ENCODE measurements at regions not wholly inside any gene's neighbourhood (a gene's known extent, or its start where the extent isn't known, plus 50 kb on each side); places are given as distances from the start of the nearest gene placed in this dataset.

DNA sequence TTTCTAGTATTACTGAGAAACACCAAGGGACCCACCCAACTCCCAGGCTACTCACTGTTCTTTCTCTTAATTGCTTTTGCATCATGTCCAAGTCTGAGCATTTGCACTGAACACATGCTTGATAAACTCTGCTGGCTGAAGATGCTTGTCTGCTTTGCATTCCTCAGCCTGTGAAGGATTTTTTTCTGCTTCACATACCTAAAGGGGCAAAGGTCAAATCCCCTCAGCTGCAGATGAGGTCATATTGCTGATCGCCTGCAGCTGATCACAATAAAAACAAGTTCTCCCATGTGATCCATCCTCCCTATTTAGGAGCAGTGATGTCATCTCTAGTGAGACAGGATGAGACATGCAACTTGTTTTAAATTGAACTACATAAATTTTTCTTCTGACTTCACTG lies 84.6 kb upstream of the DCBLD2 start:
- H3K4me3 Mint-ChIP-seq, result no peak overlapping the region
- peaks cover 2% of the 10 kb centered on the region for H3K27me3 Mint-ChIP-seq
- no peak for DNase-seq
- no peaks in the 10 kb centered on the region for H3K36me3 Mint-ChIP-seq (ENCODE audit: low read depth)
- no peak overlapping the region for H3K27ac Mint-ChIP-seq
- peaks cover 2% of the 10 kb centered on the region for H3K4me1 Mint-ChIP-seq
- ChIA-PET POLR2A (no interaction called here), CTCF (no interaction called here)
- H3K9me3 Mint-ChIP-seq, result no peaks in the 10 kb centered on the region

DNA sequence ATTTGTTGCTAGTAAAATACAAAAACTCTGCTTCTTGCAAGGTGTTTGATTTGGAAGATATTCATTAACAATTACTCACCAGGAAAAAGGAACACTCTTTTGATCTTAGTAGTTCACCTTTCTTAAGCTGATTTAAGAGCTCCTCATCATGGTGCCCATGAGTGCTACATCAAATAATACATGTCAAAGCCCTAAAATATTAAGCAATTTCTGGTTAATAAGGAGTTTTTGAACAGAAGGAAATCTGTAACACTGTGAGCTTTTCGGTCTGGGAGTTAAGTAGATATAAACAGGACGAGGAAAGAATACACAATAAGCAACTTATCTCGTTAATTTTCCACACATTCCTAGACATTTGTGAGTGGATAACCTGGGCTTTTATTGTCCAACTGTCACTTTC lies 83.9 kb upstream of the DCBLD2 start:
- peaks cover 2% of the 10 kb centered on the region for H3K27me3 Mint-ChIP-seq
- peaks cover 5% of the 10 kb centered on the region for H3K4me1 Mint-ChIP-seq
- DNase-seq, result no peak
- CTCF ChIA-PET, result no interaction called here
- H3K4me3 Mint-ChIP-seq, result no peak overlapping the region
- no peaks in the 10 kb centered on the region for H3K9me3 Mint-ChIP-seq
- H3K36me3 Mint-ChIP-seq (ENCODE audit: low read depth), result no peaks in the 10 kb centered on the region
- POLR2A ChIA-PET, result no interaction called here
- no peak overlapping the region for H3K27ac Mint-ChIP-seq

DNA sequence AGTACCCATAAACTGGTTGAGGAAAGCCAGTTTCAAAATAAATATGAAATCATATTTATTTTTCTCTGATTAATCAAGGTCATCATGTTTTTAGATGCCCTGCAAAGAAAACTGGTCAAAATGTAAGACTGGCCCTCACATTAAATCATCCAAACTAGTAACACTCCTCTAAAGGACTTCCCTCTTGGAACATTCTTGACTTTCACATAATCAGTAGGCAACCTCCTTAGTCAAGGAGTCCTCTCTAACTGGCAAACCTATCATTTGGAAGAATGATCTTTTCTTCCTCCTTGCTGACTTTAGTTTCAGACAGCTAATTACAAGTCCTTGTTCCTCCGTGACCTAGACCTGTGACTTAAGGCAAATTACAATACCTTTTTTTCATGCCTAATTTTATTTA lies 82.5 kb upstream of the DCBLD2 start:
- Mint-ChIP-seq H3K4me3 (no peak overlapping the region), H3K36me3 (ENCODE audit: low read depth) (no peaks in the 10 kb centered on the region), H3K27ac (no peak overlapping the region), H3K4me1 (peaks cover 5% of the 10 kb centered on the region), H3K9me3 (no peaks in the 10 kb centered on the region), H3K27me3 (peaks cover 2% of the 10 kb centered on the region)
- ChIA-PET CTCF (no interaction called here), POLR2A (no interaction called here)
- no peak for DNase-seq

GRCh38 chr3:98982351-98982750 lies 80.9 kb upstream of the DCBLD2 start:
- ChIA-PET POLR2A (no interaction called here), CTCF (no interaction called here)
- no peaks in the 10 kb centered on the region for H3K9me3 Mint-ChIP-seq
- H3K27me3 Mint-ChIP-seq, result peaks cover 2% of the 10 kb centered on the region
- H3K27ac Mint-ChIP-seq, result no peak overlapping the region
- no peak for DNase-seq
- peaks cover 11% of the 10 kb centered on the region for H3K4me1 Mint-ChIP-seq
- H3K36me3 Mint-ChIP-seq (ENCODE audit: low read depth), result no peaks in the 10 kb centered on the region
- no peak overlapping the region for H3K4me3 Mint-ChIP-seq

- Mint-ChIP-seq H3K36me3 (ENCODE audit: low read depth) (no peaks in the 10 kb centered on the region), H3K4me1 (peaks cover 13% of the 10 kb centered on the region), H3K4me3 (no peak overlapping the region), H3K9me3 (no peaks in the 10 kb centered on the region), H3K27me3 (peaks cover 2% of the 10 kb centered on the region), H3K27ac (no peak overlapping the region)
- POLR2A ChIA-PET, result interaction anchor here (0.6 kb wide), 1 partner anchor 1026 kb away, joined by 3 read pairs; no protein-coding TSS in a partner anchor
- CTCF ChIA-PET, result no interaction called here
- no peak for DNase-seq
Measured at GRCh38 chr3:98980915-98981596, 79.6 kb upstream of the DCBLD2 start.

- H3K4me3 Mint-ChIP-seq, result no peak overlapping the region
- no peaks in the 10 kb centered on the region for H3K36me3 Mint-ChIP-seq (ENCODE audit: low read depth)
- ChIA-PET POLR2A (no interaction called here), CTCF (no interaction called here)
- H3K27me3 Mint-ChIP-seq, result peaks cover 2% of the 10 kb centered on the region
- no peak for DNase-seq
- no peaks in the 10 kb centered on the region for H3K9me3 Mint-ChIP-seq
- H3K4me1 Mint-ChIP-seq, result peaks cover 13% of the 10 kb centered on the region
- no peak overlapping the region for H3K27ac Mint-ChIP-seq
Measured at GRCh38 chr3:98979296-98979695, 77.8 kb upstream of the DCBLD2 start.

GRCh38 chr3:98978068-98978811 lies 76.7 kb upstream of the DCBLD2 start:
- Mint-ChIP-seq H3K27ac (no peak overlapping the region), H3K4me1 (peaks cover 13% of the 10 kb centered on the region), H3K9me3 (no peaks in the 10 kb centered on the region), H3K4me3 (no peak overlapping the region), H3K36me3 (ENCODE audit: low read depth) (no peaks in the 10 kb centered on the region), H3K27me3 (peaks cover 2% of the 10 kb centered on the region)
- POLR2A ChIA-PET, result no interaction called here
- DNase-seq, result no peak
- CTCF ChIA-PET, result no interaction called here

DNA sequence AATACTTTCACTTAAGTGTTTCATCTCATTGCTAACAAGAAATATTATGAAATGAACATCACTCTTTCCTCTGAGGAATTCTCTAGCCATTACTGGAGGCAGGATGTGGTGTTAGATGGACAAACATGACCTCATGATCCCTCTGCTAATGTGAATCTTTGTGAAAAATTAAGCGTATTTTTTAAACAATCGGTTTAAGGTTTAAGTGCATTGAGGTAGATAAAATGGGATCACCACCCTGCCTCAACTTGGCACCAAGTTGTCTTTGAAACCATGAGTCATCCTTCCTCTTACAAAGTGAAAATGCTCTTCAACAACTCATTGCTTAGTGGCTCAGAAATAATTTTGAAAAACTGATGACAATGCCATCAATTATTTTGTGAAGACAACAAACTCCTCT lies 76.0 kb upstream of the DCBLD2 start:
- POLR2A ChIA-PET, result no interaction called here
- CTCF ChIA-PET, result no interaction called here
- Mint-ChIP-seq H3K9me3 (peaks cover 4% of the 10 kb centered on the region), H3K27ac (no peak overlapping the region), H3K36me3 (ENCODE audit: low read depth) (no peaks in the 10 kb centered on the region), H3K27me3 (no peaks in the 10 kb centered on the region), H3K4me1 (peaks cover 13% of the 10 kb centered on the region), H3K4me3 (no peak overlapping the region)
- no peak for DNase-seq

GRCh38 chr3:98974442-98974841 lies 72.9 kb upstream of the DCBLD2 start:
- no peak overlapping the region for H3K27ac Mint-ChIP-seq
- no peaks in the 10 kb centered on the region for H3K27me3 Mint-ChIP-seq
- no peak for DNase-seq
- peaks cover 8% of the 10 kb centered on the region for H3K4me1 Mint-ChIP-seq
- POLR2A ChIA-PET, result no interaction called here
- H3K9me3 Mint-ChIP-seq, result peaks cover 4% of the 10 kb centered on the region
- H3K36me3 Mint-ChIP-seq (ENCODE audit: low read depth), result no peaks in the 10 kb centered on the region
- H3K4me3 Mint-ChIP-seq, result no peak overlapping the region
- CTCF ChIA-PET, result no interaction called here

DNA sequence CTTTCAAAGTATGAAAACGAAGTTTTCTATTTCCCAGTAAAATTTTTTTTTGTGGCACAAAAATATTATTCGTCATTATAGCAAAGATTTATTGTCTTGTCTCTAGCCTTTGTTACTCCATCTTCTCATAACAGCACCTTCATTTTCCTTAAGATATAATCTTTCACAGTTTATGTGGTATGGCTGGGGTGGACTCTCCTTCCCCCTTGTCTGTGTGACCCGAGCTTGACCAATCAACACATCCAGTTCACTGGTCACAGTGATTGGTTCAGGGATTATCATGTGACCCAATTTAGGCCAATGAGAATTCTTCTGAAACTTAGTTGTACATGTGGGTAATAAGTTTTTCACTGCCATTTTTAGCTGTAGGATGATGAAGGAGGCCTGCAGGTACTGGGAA lies 71.2 kb upstream of the DCBLD2 start:
- H3K36me3 Mint-ChIP-seq (ENCODE audit: low read depth), result no peaks in the 10 kb centered on the region

DNA sequence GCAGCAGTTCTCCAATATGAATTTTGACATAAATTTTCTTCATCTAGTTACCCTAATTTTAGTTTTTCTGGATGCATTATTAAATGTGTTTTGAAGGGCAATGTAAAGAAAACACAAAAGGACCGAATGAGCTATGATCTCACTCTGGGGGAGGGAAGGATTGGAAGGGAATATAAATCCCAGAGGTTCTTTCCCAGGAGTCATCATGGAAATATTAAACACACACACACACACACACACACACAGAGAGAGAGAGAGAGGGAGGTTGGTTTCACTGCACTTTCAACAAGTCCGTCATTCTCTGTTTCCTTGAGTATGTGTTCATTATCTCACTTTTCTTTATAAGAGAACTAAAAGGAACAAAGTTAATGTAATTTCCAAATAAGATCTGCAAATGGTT lies 70.7 kb upstream of the DCBLD2 start:
- POLR2A ChIA-PET, result no interaction called here
- CTCF ChIA-PET, result no interaction called here
- no peaks in the 10 kb centered on the region for H3K36me3 Mint-ChIP-seq (ENCODE audit: low read depth)
- no peak overlapping the region for H3K4me3 Mint-ChIP-seq
- peaks cover 4% of the 10 kb centered on the region for H3K9me3 Mint-ChIP-seq
- no peak overlapping the region for H3K27ac Mint-ChIP-seq
- no peak for DNase-seq
- no peaks in the 10 kb centered on the region for H3K27me3 Mint-ChIP-seq
- H3K4me1 Mint-ChIP-seq, result peaks cover 2% of the 10 kb centered on the region

More for the DNA sequence above, 71.2 kb upstream of the DCBLD2 start:
- Mint-ChIP-seq H3K27ac (no peak overlapping the region), H3K27me3 (no peaks in the 10 kb centered on the region), H3K4me3 (no peak overlapping the region), H3K4me1 (peaks cover 4% of the 10 kb centered on the region), H3K9me3 (peaks cover 4% of the 10 kb centered on the region)
- DNase-seq, result no peak
- CTCF ChIA-PET, result no interaction called here
- POLR2A ChIA-PET, result no interaction called here

- Mint-ChIP-seq H3K27ac (no peak overlapping the region), H3K4me1 (peaks cover 2% of the 10 kb centered on the region), H3K27me3 (no peaks in the 10 kb centered on the region), H3K36me3 (ENCODE audit: low read depth) (no peaks in the 10 kb centered on the region), H3K4me3 (no peak overlapping the region), H3K9me3 (peaks cover 4% of the 10 kb centered on the region)
- DNase-seq, result no peak
- CTCF ChIA-PET, result interaction anchor here (0.6 kb wide), 1 partner anchor 861 kb away, joined by 3 read pairs; no protein-coding TSS in a partner anchor
- POLR2A ChIA-PET, result no interaction called here
Measured at GRCh38 chr3:98971169-98971681, 69.7 kb upstream of the DCBLD2 start.

DNA sequence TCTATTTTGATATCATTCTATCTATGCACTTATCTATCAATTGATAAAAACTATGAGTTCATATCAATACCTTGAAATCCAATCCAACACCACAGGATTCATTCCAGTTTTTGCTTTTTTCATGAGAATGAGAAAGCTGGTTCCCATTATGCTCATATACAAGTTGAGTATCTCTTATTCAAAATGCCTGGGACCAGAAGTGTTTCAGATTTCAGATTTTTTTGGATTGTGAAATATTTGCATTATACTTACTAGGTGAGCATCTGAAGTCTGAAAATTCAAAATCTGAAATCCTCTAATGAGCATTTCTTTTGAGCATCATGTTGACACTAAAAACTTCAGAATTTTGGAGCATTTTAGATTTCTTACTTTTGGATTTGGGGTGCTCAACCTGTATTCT lies 67.8 kb upstream of the DCBLD2 start:
- no peaks in the 10 kb centered on the region for H3K27me3 Mint-ChIP-seq
- no peaks in the 10 kb centered on the region for H3K36me3 Mint-ChIP-seq (ENCODE audit: low read depth)
- H3K27ac Mint-ChIP-seq, result no peak overlapping the region
- no peak overlapping the region for H3K4me3 Mint-ChIP-seq
- POLR2A ChIA-PET, result no interaction called here
- DNase-seq, result no peak
- H3K4me1 Mint-ChIP-seq, result peaks cover 2% of the 10 kb centered on the region
- CTCF ChIA-PET, result no interaction called here
- peaks cover 4% of the 10 kb centered on the region for H3K9me3 Mint-ChIP-seq

GRCh38 chr3:98968824-98969223 lies 67.3 kb upstream of the DCBLD2 start:
- Mint-ChIP-seq H3K36me3 (ENCODE audit: low read depth) (no peaks in the 10 kb centered on the region), H3K27me3 (no peaks in the 10 kb centered on the region), H3K4me3 (no peak overlapping the region), H3K9me3 (peaks cover 4% of the 10 kb centered on the region), H3K27ac (no peak overlapping the region), H3K4me1 (peaks cover 2% of the 10 kb centered on the region)
- no peak for DNase-seq
- ChIA-PET POLR2A (no interaction called here), CTCF (no interaction called here)
